ENCODE measurements at regions not wholly inside any gene's neighbourhood (a gene's known extent, or its start where the extent isn't known, plus 50 kb on each side); places are given as distances from the start of the nearest gene placed in this dataset.

DNA sequence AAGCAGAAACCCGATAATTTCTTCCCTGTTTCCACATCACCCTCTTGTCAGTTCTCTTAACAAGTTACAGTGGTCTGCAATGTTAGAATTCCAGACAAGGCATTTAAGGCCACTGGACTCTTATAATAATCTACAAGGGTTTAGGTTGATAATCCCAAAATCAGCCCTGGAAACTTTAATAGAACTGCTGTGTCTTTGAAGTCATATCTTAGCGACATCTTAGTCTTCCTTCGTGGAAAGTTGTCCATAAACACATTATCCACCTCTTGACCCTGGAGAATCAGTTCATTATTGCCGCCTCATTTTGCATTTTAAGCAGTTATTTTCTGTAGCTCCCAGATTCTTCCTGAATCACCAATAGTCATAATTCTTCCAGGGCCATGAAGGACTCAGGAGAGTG, 108.6 kb upstream of the PLCB4 start:
- H2BK15ac ChIP-seq (ENCODE audit: low read length): no peak overlapping the region
- no peak overlapping the region for H2BK5ac ChIP-seq (ENCODE audit: low read depth, low read length)
- POLR2A ChIA-PET (ENCODE audit: partially characterized antibody): no interaction called here
- 88% methylated on average over 4 of the region's 4 CpGs; no CpG with 5 or more reads in 1 of the 2 experiments for WGBS, 2 experiments (ENCODE audit: extremely low coverage in 1 of 2, insufficient coverage in 1 of 2, insufficient read length in 1 of 2, insufficient replicate concordance in 2 of 2, low coverage in 1 of 2, low lambda C conversion rate in 2 of 2, missing lambda C conversion rate in 1 of 2)
- H4K5ac ChIP-seq (ENCODE audit: insufficient read length, low read depth, low read length): no peak overlapping the region
- H2AFZ ChIP-seq (ENCODE audit: low read length): no peak overlapping the region
- H2BK120ac ChIP-seq (replicated peaks; ENCODE audit: low read depth, low read length): no peak overlapping the region
- H3K27me3 ChIP-seq (replicated peaks in 1 of 4; ENCODE audit: control insufficient read depth in 3 of 4, extremely low read depth in 1 of 4, insufficient read depth in 3 of 4, low read length in 3 of 4): no peaks in the 10 kb centered on the region
- H3K79me1 ChIP-seq (ENCODE audit: low read depth, low read length): no peaks in the 10 kb centered on the region
- H3K79me2 ChIP-seq (ENCODE audit: control insufficient read depth in 1 of 2, insufficient read depth in 2 of 2, low read length in 2 of 2): no peaks in the 10 kb centered on the region
- no peak overlapping the region for H4K91ac ChIP-seq (replicated peaks; ENCODE audit: insufficient read length, low read length)
- H3K36me3 ChIP-seq (ENCODE audit: control insufficient read depth in 2 of 4, insufficient read depth in 4 of 4, low read length in 3 of 4): no peaks in the 10 kb centered on the region
- no peak overlapping the region for H3K4me3 ChIP-seq (ENCODE audit: extremely low read depth in 1 of 4, insufficient read depth in 2 of 4, low read depth in 3 of 4, low read length in 4 of 4)
- no peaks in the 10 kb centered on the region for H4K20me1 ChIP-seq (replicated peaks in 1 of 2; ENCODE audit: control insufficient read depth in 1 of 2, insufficient read depth in 2 of 2, low read length in 2 of 2)
- no peak overlapping the region for H2AK5ac ChIP-seq (ENCODE audit: low read depth, low read length)
- CTCF ChIA-PET (ENCODE audit: partially characterized antibody): no interaction called here
- H2BK20ac ChIP-seq (ENCODE audit: low read length): no peak overlapping the region
- no peaks in the 10 kb centered on the region for H3K4me1 ChIP-seq (replicated peaks in 1 of 4; ENCODE audit: control insufficient read depth in 3 of 4, insufficient read depth in 4 of 4, low read length in 3 of 4)
- FAIRE-seq (no peak), DNase-seq (ENCODE audit: low read depth in 1 of 2, low spot score in 2 of 2) (no peak)
- no peak overlapping the region for H3K27ac ChIP-seq (ENCODE audit: low read depth, low read length)
- H3K14ac ChIP-seq (ENCODE audit: insufficient read length): no peak overlapping the region
- H3K9ac ChIP-seq (replicated peaks in 1 of 4; ENCODE audit: extremely low read depth in 1 of 4, low read depth in 3 of 4, low read length in 3 of 4): no peak overlapping the region
- TF ChIP-seq, protein P1, sequence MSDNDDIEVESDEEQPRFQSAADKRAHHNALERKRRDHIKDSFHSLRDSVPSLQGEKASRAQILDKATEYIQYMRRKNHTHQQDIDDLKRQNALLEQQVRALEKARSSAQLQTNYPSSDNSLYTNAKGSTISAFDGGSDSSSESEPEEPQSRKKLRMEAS (IDR thresholded peaks at IDR 0.05): no peak
- no peak for TF ChIP-seq KDM1A (IDR thresholded peaks at IDR 0.05; ENCODE audit: borderline replicate concordance, low read length)
- H3K9me3 ChIP-seq (ENCODE audit: insufficient read depth in 2 of 2, low read depth in 1 of 2, low read length in 1 of 2): no peaks in the 10 kb centered on the region
- no peak overlapping the region for H3K4me2 ChIP-seq (ENCODE audit: insufficient read depth in 1 of 2, low read depth in 2 of 2, low read length in 2 of 2)
- no peak overlapping the region for H3K56ac ChIP-seq (replicated peaks; ENCODE audit: insufficient read length, low read depth, low read length)
- H4K8ac ChIP-seq (ENCODE audit: extremely low read depth, insufficient read depth, low read length): no peak overlapping the region
- no peak overlapping the region for H3K4ac ChIP-seq (replicated peaks; ENCODE audit: insufficient read length, low read depth, low read length)
- H3K23me2 ChIP-seq (ENCODE audit: low read depth, low read length): peaks cover 1% of the 10 kb centered on the region; the same call in 1 of the 2 replicates
- H3K18ac ChIP-seq (ENCODE audit: extremely low read depth, low read length): no peak overlapping the region
- H2BK12ac ChIP-seq (ENCODE audit: low read depth, low read length): no peak overlapping the region
- H3K23ac ChIP-seq (ENCODE audit: insufficient read length): no peak overlapping the region
